UCSD-AML1 (cell line): ENCODE measurements at regions not wholly inside any gene's neighbourhood (a gene's known extent, or its start where the extent isn't known, plus 50 kb on each side); places are given as distances from the start of the nearest gene placed in this dataset.

ENCODE experiments used
- DNase-seq: peaks from one replicate; lab custom pipeline; 2025; ENCODE audit not compliant: unreplicated experiment; lab: John Stamatoyannopoulos, UW

- no peak for DNase-seq
These were observed 681.4 kb downstream of the EPHA7 start for GRCh38 chr6:92737983-92738382.

DNA sequence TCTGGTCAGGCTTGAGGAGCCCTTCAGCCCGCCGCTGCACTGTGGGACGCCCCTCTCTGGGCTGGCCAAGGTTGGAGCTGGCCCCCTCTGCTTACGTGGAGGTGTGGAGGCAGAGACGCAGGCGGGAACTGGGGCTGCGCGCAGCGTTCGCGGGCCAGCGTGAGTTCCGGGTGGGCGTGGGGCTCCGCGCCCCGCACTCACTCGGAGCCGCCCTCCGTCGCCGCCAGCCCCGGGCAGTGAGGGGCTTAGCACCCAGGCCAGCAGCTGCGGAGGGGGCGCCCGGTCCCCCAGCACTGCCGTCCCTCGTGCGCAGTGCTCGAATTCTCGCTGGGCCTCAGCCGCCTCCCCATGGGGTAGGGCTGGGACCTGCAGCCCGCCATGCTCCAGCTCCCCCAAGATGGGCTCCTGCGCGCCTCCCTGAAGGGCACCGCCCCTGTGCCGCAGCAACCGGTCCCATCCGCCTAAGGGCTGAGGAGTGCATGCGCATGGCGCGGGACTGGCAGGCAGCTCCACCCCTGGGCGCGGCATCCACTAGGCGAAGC lies 695.9 kb downstream of the EPHA7 start:
- no peak for DNase-seq

GRCh38 chr6:92719773-92720172 lies 699.6 kb downstream of the EPHA7 start:
- no peak for DNase-seq

DNA sequence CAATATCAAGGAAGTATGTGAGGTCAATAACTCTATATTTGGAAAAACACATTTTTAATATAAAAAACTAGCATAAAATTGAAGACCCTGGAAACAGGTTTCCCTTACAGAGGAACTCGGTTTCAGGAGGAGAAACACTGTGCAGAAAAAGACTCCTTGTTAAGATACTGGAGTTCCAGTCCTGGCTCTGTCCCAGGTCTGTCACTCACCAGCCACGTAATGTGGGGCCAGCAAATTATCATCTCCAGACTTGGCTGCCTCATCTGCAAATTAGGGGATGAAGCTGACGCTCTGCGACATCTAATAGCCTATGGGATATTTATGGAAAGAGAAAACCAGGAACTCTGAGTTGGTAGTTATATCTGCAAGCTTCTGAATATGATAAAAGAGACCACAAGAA lies 702.7 kb downstream of the EPHA7 start:
- no peak for DNase-seq

DNA sequence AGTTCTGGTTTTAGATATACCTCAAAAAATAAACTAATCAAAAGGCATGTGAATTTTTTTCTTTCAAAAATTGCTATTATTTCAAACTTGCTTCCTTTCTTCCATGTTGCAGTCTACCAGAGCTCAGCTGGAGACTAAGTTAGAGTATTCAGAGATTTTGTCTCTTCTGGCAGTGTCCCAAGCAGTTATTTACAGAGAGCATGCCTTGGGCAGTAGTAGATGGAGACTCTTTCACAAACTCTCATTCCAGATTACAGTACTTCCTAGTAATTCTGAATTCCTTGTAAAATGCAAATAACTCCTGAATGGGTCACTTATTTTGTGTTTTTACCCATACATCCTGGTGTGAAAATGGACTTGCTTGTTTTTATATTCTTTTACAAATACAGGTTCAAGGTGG lies 703.4 kb downstream of the EPHA7 start:
- no peak for DNase-seq

GRCh38 chr6:92714346-92714745 lies 705.0 kb downstream of the EPHA7 start:
- no peak for DNase-seq

DNA sequence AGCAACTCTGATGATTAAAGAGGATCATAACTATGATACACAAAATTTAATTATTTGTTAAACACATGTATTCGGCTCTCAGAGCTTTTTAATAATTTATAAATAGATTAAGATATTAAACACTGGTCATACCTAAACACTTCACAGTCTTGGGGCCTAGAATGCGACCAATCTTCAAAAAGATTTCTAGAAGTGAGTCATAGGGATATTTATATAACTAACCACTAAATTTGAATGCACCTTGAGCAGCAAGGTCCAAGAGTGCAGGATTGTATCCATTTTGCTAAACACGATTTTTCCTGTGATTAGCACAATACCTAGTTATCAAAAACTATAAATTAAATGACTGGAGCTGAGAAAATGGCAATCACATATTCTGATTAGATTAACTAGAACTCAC lies 709.3 kb downstream of the EPHA7 start:
- DNase-seq, result no peak

DNA sequence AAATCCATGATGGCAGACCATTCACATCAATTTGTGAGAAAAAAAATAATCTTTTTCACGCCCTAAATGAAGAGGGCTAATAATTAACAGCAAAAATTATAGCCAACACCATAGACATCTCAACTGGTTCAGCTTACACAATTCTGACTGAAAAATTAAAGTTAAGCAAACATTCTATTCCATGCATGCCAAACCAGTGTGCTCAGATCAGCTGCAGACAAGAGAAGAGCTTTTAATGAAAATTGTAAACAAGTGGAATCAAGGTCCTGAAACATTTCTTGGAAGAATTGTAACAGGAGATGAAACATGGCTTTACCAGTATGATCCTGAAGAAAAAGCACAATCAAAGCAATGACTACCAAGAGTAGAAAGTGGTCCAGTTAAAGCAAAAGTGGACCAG lies 710.4 kb downstream of the EPHA7 start:
- no peak for DNase-seq

GRCh38 chr6:92708270-92708669 lies 711.1 kb downstream of the EPHA7 start:
- no peak for DNase-seq

- no peak for DNase-seq
These were observed 712.4 kb downstream of the EPHA7 start for GRCh38 chr6:92706976-92707375.

DNA sequence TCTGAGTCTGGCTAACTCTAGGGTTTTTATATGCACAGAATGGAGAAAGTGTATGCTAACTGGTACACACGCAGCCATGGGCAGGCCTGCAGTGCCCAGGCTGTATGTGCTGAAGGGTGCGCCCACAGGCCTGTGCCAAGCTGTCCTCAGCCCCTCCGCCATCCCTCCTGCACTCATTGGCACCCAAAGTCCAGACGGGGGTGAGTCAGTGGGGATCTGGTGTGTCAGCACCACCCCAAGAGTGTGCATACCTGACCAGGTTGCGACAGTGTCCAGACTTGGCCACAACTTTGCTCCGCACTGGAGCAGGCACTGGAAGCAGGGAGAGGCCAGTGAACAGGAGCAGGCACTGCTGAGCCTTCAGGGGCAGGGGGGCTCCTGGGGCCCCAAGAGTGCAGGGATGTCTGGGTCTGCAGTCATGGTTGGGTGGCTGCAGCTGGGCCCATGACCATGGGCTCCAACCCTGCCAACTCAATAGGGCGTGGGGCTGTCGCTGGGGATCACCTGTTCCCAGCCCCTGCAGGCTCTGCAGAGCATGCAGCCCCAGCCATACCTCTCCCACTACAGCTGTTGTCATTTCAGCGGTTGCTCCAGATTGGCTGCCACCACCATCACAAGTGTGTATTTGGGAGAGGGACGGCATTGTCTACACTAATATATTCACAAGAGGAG lies 717.8 kb downstream of the EPHA7 start:
- no peak for DNase-seq

DNA sequence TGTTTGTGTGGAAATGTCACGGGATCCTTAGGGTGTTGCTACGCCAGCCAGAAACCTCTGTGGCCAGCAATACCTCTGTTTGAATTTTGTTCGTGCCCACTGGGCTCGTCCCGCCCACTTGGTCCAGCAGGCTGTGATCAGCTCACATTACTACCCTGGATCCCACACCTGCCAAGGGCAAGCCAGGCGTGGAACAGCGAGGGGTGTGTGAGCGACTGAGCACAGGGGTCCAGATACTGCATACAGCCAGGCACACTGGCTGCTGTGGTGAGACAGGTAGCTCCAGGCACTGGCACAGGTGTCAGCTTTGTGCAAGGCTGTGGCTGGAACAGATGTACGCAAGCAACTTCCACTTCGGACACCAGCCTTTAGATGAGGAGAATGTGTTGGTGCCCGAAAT lies 718.9 kb downstream of the EPHA7 start:
- no peak for DNase-seq

- DNase-seq, result no peak
These were observed 728.3 kb downstream of the EPHA7 start for GRCh38 chr6:92690997-92691599.

DNA sequence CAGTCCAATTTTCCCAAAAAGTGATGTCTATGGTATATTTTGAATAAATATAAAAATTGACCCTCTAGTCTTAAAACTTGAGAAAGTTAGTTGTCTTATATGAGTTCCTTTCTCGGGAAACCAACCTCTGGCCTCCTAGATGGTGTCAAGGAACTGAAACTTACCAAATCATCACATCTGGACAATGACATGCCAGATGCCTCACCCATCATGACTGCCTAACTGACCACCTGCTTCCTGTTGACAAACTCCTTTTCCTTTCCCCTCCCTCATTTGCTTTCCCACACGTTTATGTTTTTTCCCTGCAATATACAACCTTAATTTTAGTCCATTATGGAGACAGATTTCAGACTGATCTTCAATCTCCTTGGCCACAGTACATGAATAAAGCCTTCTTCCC lies 731.0 kb downstream of the EPHA7 start:
- no peak for DNase-seq

GRCh38 chr6:92687278-92687677 lies 732.1 kb downstream of the EPHA7 start:
- no peak for DNase-seq

DNA sequence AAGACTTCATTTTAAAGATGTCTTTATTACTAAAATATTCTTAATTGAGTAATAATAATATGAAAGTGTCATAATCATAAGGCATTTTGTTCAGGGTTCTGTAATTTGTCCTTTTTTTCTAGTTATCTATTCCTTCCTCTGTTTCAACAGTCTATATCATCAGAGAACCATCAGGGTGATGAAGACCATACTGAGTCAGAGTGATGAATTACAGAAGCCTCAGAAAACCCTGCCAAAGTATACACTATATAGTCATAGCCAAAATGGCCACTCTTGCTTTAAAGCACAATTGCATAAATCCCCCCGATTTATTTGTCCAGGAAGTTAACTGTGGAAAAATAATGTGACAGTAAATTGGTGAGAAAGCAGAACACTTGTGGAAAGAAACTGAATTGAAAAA lies 735.0 kb downstream of the EPHA7 start:
- DNase-seq, result no peak

- DNase-seq, result no peak
These were observed 735.6 kb downstream of the EPHA7 start for GRCh38 chr6:92683748-92684147.

DNA sequence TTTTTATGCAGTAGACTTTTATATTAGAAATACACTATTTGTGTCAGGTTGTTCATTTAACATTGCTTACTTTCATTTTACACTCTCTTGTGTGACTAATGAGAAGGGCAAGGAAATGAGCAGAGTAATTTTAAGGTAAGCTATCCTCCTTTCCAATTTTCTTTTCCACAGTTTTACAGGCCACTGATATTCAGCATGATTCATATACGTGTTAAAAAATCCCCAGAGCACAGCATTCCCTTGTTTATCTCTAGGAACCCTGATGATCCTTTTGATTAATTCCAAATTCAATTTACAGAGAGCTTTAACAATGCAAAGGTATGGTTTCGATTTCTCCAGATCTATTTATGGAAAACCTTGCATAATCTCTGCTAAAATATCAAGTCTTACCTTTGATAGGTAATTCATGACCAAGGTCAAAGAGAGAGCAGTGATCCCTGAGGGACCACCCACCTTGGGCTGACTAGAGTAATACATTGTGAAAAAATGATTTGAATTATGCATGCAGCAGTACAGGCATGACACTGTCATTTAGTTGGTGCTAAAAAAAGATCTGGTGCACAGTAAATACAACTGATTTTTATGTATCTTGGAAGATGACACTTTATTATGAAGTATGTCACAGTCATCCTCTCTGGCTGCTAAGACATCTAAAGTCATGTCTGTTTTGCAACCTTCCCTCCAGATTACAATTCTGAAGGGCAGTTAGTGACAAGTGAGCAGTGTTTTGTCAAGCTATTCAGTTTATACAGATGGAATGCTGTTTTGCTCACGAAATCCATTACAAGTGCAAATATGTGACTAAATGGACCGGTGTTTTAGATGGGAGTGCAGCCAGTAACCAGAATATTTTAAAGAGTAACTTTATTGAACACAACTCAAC lies 736.6 kb downstream of the EPHA7 start:
- no peak for DNase-seq

GRCh38 chr6:92681401-92681800 lies 738.0 kb downstream of the EPHA7 start:
- DNase-seq, result no peak

- peak; percentile 7 for DNase-seq
These were observed 747.9 kb downstream of the EPHA7 start for GRCh38 chr6:92671462-92671861.

DNA sequence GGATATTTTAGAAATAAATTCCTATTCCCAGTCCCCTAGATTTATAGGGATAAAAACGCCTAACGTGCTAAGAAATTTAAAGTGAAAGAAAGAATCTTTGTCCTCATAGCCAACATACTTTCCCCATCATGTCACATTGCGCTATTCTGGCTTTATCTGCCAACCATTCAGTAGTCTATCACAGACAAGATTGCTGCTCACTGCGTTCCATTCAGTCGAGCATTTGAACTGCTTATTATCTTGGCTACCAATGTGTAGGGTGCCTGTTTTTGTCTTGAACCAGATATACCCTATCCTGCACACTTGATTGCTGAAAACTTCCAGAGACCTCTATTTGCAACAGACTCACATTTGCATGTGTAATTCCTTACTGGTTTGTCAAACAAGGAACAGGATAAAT lies 751.5 kb downstream of the EPHA7 start:
- no peak for DNase-seq
